Activated CD4-positive, alpha-beta T cell treated with anti-CD3 and anti-CD28 coated beads, Interleukin-2, Interleukin-6, amounts not matched to agents 100 ng/mL and 50 ng/mL, durations not matched to agents 16 hours and 8 hours (primary cell): ENCODE measurements at regions not wholly inside any gene's neighbourhood (a gene's known extent, or its start where the extent isn't known, plus 50 kb on each side); places are given as distances from the start of the nearest gene placed in this dataset.
"Not testable (repeated sequence)": the region's sequence is repeated elsewhere in the genome, so short reads cannot be mapped to it uniquely, and the experiment has no call there.

Source experiments
- DNase-seq: peaks from one replicate; pipeline ENCODE4 v3.0.0-alpha.2; 2020

DNA sequence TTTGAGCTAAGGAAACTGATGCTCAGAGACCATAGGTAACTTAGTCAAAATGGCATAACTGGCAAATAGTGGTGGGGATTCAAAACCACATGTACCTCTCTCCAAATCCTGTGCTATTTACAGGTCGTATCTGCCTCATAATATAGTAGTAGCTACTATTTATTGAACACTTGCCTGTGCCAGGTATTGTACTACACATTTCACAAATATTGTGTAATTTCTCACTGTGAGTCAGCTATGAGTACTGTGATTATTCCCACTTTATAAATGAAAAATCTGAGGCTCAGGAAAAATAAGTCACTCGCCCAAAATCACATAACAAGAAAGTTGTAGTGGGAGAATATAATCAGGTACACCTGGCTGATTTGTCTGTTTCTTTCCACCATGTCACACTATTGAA is 199.8 kb upstream of the FAT3 start:
- no peak for DNase-seq

DNA sequence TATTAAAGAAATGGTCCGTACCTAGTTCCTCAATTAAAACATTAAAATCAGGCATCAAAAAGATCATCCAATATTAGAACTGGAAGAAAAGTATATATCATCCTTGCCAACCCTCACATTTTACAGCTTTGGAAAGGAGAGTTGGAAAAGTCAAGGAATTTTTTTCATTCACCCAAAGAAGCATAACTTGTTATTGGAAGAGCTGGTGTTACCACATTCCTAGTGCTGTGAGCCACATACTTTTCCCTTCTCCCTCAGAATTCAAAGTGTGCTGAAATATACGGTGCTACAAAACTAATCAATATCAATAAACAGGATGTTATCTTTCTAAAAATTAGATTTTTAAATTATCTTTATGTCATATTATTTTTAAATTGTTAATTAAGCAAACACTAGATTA is 202.1 kb upstream of the FAT3 start:
- no peak for DNase-seq

DNA sequence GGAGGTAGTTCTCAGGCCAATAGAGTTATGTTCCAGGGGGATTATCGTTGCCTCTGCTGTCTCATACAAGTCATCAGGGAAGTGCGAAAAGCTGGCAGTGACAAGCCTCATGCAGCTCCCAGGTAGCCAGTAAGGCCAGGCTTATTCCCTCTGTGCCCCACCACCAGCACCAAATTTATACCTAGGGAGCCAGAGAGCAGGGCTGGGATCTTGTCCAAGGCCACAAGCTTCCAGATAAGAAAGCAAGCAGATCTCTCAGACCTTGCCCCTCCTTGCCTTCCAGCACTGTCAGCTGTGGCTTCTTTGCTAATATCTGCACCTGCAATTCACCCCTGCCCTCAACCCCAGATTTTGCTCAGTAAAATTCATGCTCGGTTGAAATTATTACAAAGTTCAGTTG is 206.3 kb upstream of the FAT3 start:
- DNase-seq: no peak

DNA sequence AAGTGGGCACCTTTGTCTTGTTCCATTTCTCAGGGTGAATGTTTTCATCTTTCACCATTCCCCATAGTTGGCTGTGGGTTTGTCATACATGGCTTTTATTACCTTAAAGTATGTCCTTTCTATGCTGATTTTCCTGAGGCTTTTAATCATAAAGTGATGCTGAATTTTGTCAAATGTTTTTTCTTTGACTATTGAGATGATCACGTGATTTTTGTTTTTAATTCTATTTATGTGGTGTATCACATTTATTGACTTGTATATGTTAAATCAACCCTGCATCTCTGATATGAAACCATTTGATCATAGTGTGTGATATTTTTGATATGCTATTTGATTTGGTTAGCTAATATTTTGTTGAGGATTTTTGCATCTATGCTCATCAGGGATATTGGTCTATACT is 216.4 kb upstream of the FAT3 start:
- no peak for DNase-seq

DNA sequence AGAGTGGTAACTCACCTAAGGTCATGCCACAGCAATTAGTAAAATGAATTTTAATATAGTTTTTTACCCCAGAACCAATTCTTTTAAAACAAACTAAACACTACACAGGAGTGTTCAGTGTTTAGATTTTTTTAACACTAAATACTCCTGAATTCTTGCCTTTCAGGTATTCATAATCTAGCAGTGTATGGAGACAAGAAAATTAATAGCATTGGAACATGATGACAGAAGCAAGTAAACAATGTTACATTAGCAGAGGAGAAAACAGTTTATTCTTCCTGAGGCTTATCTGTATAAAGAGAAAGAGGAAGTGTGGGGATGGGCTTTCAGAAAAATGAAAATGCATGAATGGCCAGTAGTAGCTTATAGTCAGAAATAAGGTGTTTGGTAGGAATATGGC is 222.1 kb upstream of the FAT3 start:
- no peak for DNase-seq

DNA sequence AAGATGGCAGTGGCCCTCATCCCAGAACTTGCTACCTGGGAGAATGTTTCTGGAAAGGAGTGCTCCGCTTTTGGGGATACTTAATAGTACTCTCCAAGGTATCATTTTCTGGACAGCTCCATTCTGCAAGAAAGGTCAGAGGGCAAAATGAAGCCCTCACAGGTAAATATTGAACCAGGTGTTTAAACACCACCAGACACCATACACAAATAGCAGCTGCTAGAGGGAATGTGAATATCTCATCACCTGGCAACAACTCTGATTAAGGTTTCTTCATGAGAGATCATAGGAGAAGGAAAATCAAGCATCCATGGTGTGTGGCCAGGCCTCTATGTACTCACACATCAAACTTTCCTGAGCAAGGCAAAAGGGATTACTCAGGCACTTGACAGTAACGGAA is 226.1 kb upstream of the FAT3 start:
- no peak for DNase-seq

DNA sequence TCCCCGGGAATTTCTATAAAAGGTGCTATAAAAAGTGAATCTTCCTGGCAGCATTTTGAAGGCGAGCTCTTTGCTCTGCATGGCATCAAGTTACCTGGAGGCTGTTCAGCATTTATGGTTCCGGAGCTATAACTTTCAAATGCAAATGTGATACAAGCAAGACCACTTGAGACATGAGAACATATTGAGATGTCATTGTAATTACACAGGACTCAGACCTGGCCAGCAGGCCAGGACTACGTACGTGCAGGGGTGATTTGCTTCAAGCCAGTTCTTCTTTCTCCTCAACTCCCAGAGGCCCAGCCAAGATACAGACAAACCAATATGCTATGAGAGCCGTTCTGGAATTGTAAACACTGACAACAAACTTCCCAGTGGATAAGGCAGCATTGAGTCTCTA is 227.4 kb upstream of the FAT3 start:
- DNase-seq: no peak

DNA sequence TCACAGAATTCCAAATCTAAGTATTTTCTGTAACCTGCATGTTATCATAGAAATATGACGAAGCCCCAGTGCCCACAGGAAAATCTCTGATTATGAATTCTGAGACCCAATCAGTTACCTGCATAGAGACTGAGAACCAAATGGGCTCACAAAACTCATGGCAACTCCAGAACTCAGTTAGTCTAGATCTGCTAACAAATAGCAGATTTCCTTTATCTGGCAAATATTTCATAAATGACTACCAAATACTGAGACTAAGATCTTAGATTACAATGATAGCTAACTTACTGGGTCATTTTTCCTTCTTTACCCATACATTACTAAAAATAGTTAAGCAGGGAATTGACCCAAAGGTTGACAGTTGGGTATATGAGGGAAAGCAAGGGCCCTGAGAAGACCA is 228.1 kb upstream of the FAT3 start:
- no peak for DNase-seq

DNA sequence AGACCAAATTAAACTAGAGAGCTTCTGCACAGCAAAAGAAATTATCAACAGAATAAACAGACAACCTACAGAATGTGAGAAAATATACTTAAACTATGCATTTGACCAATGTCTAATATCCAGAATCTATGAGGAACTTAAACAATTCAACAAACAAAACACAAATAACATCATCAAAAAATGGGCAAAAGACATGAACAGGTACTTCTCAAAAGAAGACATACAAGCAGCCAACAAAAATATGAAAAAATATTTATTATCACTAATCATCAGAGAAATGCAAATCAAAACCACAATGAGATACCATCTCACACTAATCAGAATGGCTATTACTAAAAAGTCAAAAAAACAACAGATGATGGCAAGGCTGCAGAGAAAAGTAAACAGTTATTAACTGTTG is 236.2 kb upstream of the FAT3 start:
- DNase-seq: not testable (repeated sequence)

DNA sequence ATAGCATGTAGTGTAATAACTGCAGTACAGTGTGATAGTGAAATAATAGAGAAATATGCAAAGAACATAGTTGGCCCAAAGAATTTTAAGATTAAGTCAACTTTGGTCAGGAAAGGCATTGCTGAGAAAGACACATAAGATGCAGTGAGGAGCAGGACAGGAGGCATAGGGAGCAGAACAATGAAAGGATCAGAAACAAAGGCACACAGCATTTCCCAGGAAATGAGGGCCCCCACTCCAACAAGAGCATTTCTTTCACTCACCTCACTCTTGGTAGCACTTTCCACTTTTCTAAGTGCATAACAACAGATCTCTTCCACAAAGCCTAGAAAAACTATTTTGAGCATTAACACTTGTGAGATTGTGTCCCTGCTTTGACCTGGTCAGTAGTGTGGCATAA is 238.4 kb upstream of the FAT3 start:
- no peak for DNase-seq

DNA sequence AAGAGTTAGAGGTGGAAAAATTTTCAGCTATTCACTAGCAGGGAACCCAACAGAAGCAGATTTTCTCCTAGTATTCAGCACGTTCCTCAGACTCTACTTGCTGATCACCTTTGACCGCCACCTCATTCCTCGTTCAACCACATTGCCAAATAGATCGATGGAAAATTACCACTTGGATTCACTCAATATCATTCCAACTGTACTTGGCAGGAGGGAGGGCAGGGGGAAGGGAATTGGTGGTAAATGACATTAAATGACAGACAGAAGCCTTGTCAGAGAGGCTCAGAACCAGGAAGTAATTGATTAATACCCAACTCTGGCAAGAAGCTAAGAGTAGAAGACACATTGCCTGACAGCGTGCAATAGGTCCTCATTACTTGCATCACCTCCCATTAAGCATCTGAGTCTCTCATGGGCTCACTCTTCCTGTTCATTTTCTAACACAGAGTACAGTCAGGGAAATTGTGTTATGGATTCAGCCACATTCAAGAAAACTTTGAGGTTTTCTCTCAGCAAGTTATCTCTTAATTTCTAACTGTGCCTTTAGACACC is 240.5 kb upstream of the FAT3 start:
- no peak for DNase-seq

DNA sequence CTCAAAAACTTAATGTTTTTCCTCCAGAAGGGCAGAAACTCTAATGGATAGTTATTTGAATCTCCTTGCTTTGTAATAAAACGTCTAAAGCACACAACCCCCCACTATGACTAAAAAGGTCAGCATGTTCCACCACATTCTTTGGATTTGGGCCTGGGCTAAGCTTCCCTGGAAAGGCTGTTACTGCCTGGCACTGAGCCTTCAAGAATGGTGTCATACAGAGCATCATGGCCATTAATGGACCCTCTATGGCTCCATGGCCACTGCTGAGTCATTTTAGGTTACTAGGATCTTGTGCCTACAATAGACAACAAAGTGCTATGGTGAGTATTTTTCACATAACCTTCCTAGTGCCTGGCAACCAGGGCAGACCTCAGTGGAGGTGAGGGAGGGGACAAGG is 242.6 kb upstream of the FAT3 start:
- DNase-seq: no peak

DNA sequence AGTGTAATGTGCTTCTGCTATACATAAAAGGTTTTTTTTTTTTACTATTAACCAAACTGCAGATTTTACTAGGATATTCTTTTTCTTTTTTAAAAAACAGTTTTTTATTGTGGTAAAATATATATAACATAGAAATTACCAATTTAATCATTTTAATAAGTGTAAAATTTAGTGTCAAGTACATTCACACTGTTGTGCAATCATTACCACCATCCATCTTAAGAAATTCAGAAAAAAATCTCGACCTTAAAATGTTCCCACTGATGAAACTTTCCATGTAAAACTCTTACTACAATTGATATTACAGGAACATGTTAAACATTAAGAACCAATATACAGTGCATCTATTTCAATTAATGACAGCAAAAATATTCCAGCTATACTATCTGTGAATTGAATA is 244.8 kb upstream of the FAT3 start:
- DNase-seq: no peak

DNA sequence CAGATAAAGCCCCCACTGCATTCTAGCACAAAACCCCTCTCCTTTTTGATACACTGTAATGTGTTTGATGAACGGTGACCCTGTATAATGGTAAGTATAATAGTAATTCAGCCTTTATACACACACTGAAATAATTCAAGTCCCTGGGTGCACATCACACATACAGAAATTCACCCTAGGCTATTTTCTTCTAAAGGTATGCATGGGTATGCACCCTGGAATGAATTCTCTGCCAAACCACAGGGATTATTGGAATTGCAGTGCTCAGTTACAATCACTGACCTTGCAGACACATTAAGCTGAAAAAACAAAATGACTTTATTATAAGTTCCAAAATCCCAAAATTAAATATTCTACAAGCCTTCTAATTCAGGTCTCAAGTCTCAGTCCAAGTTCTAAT is 245.9 kb upstream of the FAT3 start:
- DNase-seq: no peak

DNA sequence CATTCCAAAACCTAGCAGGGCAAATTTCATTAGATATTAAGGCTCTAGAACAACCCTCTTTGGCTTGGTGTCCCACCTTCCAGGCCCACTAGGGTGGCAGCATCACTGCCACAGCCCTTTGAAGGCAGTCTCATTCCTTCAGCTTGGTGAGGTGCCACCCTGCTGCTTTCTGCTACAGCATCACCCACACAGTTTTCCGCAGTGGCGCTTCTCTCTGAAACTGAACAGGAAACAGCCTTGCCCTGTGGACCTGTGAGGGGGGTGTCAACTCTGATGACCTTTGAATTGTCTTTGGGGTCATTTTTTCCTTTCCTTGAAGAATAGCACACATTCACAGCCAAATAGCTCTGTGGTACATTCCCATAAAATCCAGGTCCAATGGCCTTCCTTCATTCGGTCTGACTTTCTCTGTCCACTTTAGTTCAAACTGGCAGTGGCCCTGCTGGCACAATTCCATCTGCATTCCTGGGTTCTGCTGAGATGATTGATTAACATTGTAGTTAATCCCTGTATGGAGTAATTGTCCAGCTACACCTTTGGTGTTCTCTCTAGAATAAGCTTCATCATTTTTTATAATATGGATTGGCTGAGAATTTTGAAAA is 251.9 kb upstream of the FAT3 start:
- DNase-seq: no peak

DNA sequence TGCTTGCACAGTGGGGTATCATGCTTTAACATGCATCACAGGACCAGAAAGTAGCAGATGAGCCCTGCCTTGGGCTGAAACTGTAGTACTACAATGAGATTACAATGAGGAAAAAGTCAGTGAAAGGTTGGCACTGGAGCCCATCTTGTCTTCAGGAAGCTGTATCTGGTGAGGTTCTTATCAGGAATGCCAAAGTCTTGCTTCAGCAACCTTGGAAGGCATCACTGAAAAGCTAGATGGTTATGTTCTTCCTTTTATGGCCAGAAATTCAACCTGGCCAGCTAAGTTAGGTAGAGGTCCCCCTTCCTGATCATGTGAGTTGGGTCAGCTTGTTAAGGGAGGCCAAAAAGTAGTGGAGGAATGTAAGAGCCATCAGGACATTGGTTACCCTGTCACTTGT is 254.0 kb upstream of the FAT3 start:
- no peak for DNase-seq

DNA sequence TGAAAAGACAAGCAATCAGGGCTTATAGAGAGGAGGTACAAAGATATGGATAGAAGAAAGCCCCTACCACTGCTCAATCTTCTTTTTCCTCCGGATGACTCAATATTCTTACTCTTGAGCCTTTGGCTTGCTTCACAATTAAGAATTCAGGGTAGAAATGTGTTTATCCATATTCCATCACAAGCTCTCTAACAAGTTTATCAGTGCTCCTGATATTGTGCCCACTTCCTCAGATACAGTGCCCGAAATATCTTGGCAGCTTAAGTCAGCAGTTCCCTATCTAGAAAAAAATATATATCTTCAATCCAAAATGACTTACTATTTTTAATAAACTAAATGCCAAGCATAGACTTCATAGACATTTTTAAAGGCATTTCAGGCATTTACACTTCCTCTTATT is 255.1 kb upstream of the FAT3 start:
- DNase-seq: no peak

DNA sequence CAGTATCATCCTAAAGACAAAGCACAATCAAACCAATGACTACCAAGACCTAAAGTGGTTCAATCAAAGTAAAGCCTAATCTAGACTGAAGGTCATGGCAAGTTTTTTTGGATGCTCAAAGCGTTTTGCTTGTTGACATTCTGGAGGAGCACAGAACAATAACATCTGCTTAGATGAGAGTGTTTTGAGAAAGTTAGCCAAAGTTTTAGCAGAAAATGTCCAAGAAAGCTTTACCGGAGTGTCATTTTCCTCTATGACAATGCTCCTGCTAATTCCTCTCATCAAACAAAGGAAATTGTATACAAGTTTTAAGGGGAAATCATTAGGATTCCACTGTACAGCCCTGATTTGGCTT is 256.9 kb upstream of the FAT3 start:
- DNase-seq: no peak

DNA sequence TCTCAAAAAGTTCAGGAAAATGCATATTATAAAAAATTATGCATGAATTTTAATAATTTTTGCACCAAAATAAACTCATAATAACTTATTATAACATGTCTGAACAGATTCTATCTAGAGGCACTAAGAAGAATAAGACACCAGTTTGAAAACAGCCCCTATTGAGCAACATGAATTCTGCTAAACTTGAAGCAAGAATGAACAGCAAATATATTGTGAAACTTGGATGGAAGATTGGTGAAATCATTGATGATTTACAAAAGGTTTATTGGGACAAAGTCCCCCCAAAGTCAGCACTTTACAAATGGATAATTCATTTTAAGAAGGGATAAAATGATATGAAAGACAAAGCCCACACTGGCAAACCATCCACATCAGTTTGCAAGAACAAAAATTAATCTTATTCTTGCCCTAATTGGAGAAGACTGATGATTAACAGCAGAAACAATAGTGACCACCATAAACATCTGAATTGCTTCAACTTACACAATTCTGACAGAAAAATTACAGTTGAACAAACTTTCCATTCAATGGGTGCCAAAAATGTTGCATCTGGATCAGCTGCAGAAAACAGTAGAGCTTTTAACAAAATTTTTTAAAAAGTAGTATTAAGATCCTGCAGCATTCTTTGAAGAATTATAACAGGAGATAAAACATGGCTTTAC is 257.5 kb upstream of the FAT3 start:
- no peak for DNase-seq

DNA sequence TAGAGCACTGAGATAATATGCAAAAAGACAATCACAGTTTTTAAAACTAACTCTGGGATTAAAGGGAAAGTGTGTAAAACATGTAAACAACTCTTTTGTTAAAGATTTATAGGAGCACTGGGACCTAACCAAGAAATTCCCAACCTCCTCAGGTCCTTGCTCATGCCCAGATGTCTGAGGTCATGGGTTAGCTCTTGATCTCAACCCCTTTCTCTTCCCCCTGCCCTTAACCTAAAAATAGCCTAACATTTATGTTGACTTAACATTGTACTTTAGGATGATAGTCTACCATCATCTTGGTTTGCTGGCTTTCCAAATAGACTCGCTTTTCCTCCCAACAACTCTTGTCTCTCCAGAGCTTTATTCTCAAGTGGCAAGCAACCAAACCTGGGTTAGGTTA is 258.2 kb upstream of the FAT3 start:
- no peak for DNase-seq

DNA sequence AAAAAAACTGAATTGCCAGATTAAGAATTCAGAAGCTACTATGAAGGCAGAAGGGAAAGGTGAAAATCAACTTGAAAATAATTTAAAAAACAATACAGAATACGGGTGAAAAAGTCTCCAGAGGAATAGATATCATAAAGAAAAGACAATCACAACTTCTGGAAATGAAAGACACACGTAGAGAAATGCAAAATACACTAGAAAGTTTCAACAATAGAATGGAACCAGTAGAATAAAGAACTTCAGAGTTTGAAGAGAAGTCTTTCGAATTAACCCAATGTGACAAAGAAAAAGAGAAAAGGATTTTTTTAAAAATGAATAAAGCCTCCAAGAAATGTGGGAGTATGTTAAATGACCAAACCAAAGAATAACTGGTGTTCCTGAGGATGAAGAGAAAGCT is 263.8 kb upstream of the FAT3 start:
- DNase-seq: no peak

DNA sequence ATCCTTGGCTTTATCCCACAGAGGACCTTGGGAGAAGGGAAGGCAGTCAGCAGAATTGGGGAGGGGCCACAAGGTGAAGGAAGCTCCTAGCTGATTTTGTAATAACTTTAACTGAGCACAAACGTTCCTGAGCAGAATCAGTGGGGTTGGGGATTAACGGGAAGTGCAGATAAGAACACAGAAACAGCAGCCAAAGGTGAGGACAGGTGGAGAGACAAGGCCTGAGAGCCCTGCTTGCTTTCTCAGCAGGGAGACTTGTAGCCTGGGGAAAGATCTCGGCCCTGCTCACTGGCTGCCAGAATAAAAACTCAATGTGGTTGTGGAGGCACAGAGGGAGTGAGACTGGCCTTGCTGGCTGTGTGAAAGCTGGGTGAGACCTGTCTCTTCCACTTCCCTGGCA is 265.2 kb upstream of the FAT3 start:
- DNase-seq: no peak

DNA sequence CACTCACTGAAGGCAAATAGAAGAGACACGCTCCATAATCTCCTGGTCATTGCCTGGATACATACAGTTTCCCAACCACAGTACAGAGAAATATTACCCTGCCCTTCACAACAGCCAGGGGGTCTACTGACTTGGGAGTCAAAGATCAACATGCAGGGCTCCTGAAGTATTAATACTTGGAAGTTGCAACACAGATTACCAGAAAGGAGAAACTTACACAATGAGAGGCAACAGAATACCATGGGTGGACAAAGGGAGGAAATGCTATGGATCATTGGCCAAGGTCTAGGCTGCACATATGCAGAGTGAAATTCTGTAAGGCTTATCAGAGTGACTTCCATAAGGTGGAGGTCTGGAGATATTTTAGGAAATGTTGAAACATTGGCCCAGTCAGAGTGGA is 267.9 kb upstream of the FAT3 start:
- no peak for DNase-seq

DNA sequence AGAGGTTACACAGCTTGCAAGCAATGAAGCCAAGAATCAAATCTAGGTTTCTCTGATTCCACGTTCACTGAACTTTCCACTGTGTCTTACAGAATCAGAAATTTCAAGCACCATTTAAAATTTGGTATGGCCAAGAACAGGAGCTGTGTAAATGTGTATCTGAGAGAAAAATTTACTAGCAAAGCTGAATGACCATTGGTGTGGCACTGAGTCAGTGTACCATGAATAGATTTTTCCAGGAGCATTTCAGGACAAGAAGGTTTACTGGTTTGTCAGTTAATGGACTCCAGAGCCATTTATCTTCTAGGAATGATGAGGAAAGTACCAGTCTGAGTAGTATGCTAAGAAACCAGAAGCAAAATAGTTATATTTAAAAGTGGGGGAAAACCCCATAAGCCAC is 269.4 kb upstream of the FAT3 start:
- DNase-seq: no peak

DNA sequence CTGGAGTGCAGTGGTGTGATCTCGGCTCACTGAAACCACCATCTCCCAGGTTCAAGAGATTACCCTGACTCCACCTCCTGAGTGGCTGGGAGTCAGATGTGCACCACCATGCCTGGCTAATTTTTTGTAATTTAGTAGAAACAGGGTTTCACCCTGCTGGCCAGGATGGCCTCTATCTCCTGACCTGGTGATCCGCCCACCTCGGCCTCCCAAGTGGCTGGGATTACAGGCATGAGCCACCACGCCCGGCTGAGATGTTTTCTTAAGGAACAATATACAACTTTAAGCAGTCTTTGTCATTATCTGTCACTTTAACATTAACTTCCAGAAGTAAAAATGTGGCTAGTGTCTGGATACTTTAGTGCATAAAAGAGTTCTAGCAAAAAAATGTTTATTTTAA is 272.6 kb upstream of the FAT3 start:
- no peak for DNase-seq
